SK-N-SH (cell line): ENCODE measurements at regions not wholly inside any gene's neighbourhood (a gene's known extent, or its start where the extent isn't known, plus 50 kb on each side); places are given as distances from the start of the nearest gene placed in this dataset.
A peak's percentile ranks its signal among the peaks of the same experiment; 100 is the strongest.

ENCODE experiments used
- CTCF ChIA-PET: fragments of 300-600, 350-600 bp; formaldehyde crosslinking; extraction: SDS; loops from one replicate; lab custom pipeline; 2021; lab: Yijun Ruan, JAX
- POLR2A ChIA-PET: fragments of 350-600 bp; sonication (Branson Sonifier 250); formaldehyde crosslinking; extraction: SDS; loops from one replicate; lab custom pipeline; 2020; ENCODE audit warnings: antibody characterized with exemption, inconsistent platforms; lab: Yijun Ruan, JAX
- DNase-seq: peaks from one replicate; pipeline ENCODE4 v3.0.0; 2012
- H2AFZ ChIP-seq: fragments of 200-600 bp; sonication (generic); 2 replicates; pipeline ENCODE4 v1.8.1; 2016; ENCODE audit warnings: antibody characterized with exemption, mild to moderate bottlenecking, low read depth
- H3F3A ChIP-seq: fragments of 200-600 bp; sonication (generic); replicated peaks from 2 replicates; pipeline ENCODE3; 2016; ENCODE audit warnings: antibody characterized with exemption, mild to moderate bottlenecking; ENCODE audit not compliant: insufficient read depth
- H3K27ac ChIP-seq, 2 experiments: fragments of 200-500 bp in 1 of 2; fragments of 200-600 bp in 1 of 2; sonication (Bioruptor generic) in 1 of 2; sonication (generic), shearing (Covaris generic) in 1 of 2; 2 replicates each; pipeline versions ENCODE4 v1.5.1 to v1.6.1; 2014 to 2016; ENCODE audit warnings: low read depth in 2 of 2, inconsistent platforms in 1 of 2, low read length in 1 of 2, mild to moderate bottlenecking in 1 of 2, mixed read lengths in 1 of 2
- H3K27me3 ChIP-seq: fragments of 200-600 bp; sonication (generic), shearing (Covaris generic); 2 replicates; pipeline ENCODE4 v1.6.1; 2016; ENCODE audit warnings: mixed run types; ENCODE audit not compliant: insufficient read depth
- H3K36me3 ChIP-seq, 2 experiments: fragments of 200-500 bp in 1 of 2; fragments of 200-600 bp in 1 of 2; sonication (Bioruptor generic) in 1 of 2; sonication (generic) in 1 of 2; replicated peaks in 1 of 2; 2 replicates each; pipeline versions ENCODE3 to v1.5.1; 2014 to 2016; ENCODE audit warnings: low read length in 1 of 2, mild to moderate bottlenecking in 1 of 2; ENCODE audit not compliant: insufficient read depth in 2 of 2, control insufficient read depth in 1 of 2
- H3K4me1 ChIP-seq, 2 experiments: fragments of 200-500 bp in 1 of 2; fragments of 200-600 bp in 1 of 2; sonication (Bioruptor generic) in 1 of 2; sonication (generic), shearing (Covaris generic) in 1 of 2; 2 replicates each; pipeline versions ENCODE4 v1.5.1 to v1.6.1; 2014 to 2016; ENCODE audit warnings: low read depth in 1 of 2, low read length in 1 of 2, mixed run types in 1 of 2; ENCODE audit not compliant: insufficient read depth in 2 of 2, control insufficient read depth in 1 of 2
- H3K4me2 ChIP-seq: fragments of 200-600 bp; sonication (generic), shearing (Covaris generic); 2 replicates; pipeline ENCODE4 v1.6.1; 2017; ENCODE audit warnings: mixed run types
- H3K4me3 ChIP-seq, 2 experiments: fragments of 200-500 bp in 1 of 2; fragments of 200-600 bp in 1 of 2; sonication (Bioruptor generic) in 1 of 2; sonication (generic), shearing (Covaris generic) in 1 of 2; 2 replicates each; pipeline versions ENCODE4 v1.5.1 to v1.8.1; 2014 to 2016; ENCODE audit warnings: low read depth in 2 of 2, inconsistent platforms in 1 of 2, low read length in 1 of 2, mild to moderate bottlenecking in 1 of 2, mixed read lengths in 1 of 2, moderate library complexity in 1 of 2
- H3K79me2 ChIP-seq: fragments of 200-600 bp; sonication (generic); 2 replicates; pipeline ENCODE4 v1.8.1; 2017; ENCODE audit warnings: mild to moderate bottlenecking; ENCODE audit not compliant: insufficient read depth
- H3K9ac ChIP-seq: fragments of 200-600 bp; sonication (generic); 2 replicates; pipeline ENCODE4 v1.6.1; 2017; ENCODE audit warnings: mixed run types
- H3K9me2 ChIP-seq: fragments of 200-600 bp; sonication (generic); 2 replicates; pipeline ENCODE4 v1.6.1; 2017; ENCODE audit warnings: mixed run types
- H3K9me3 ChIP-seq: fragments of 200-600 bp; sonication (generic); 2 replicates; pipeline ENCODE4 v1.6.1; 2017; ENCODE audit warnings: mixed run types, mild to moderate bottlenecking, moderate library complexity
- H4K20me1 ChIP-seq: fragments of 200-600 bp; sonication (generic); 2 replicates; pipeline ENCODE4 v1.6.1; 2017; ENCODE audit warnings: mild to moderate bottlenecking, mixed run types; ENCODE audit not compliant: insufficient read depth
- CHD2 ChIP-seq: fragments of 150-350 bp; IDR thresholded peaks from 2 replicates; pipeline ENCODE4 v1.6.1; 2018; ENCODE audit warnings: low read length; ENCODE audit not compliant: partially characterized antibody
- FOXM1 ChIP-seq: IDR thresholded peaks from 2 replicates; pipeline ENCODE4 v1.4.0; 2012; ENCODE audit warnings: low read depth, mild to moderate bottlenecking
- JUND ChIP-seq: IDR thresholded peaks from 2 replicates; pipeline ENCODE4 v1.4.0; 2012
- POLR2AphosphoS5 ChIP-seq: IDR thresholded peaks from 2 replicates; pipeline ENCODE4 v1.6.1; 2012; ENCODE audit warnings: low read depth, low read length
- RAD21 ChIP-seq: IDR thresholded peaks from 2 replicates; pipeline ENCODE4 v1.6.1; 2012; ENCODE audit warnings: mild to moderate bottlenecking, low read length
- RFX5 ChIP-seq: IDR thresholded peaks from 2 replicates; pipeline ENCODE4 v1.6.1; 2012; ENCODE audit warnings: mild to moderate bottlenecking, improper control_type of control experiment, low read length
- SMC3 ChIP-seq: IDR thresholded peaks from 2 replicates; pipeline ENCODE4 v1.6.1; 2012; ENCODE audit warnings: low read depth, low read length, improper control_type of control experiment
- TAF1 ChIP-seq: IDR thresholded peaks from 2 replicates; pipeline ENCODE4 v1.6.1; 2012; ENCODE audit warnings: low read depth, mild to moderate bottlenecking, low read length, moderate library complexity, borderline replicate concordance
- USF2 ChIP-seq: fragments of 150-350 bp; IDR thresholded peaks from 2 replicates; pipeline ENCODE4 v1.6.1; 2017; ENCODE audit warnings: antibody characterized with exemption, low read length, low read depth, borderline replicate concordance
- ZBTB33 ChIP-seq: IDR thresholded peaks from 2 replicates; pipeline ENCODE4 v1.4.0; 2012; ENCODE audit warnings: low read depth, borderline replicate concordance
- WGBS: methylation state at CpG from one replicate; pipeline ENCODE4 v1.1.6; 2017; ENCODE audit warnings: low lambda C conversion rate; 5-methylcytosine and 5-hydroxymethylcytosine counted together
- TF ChIP-seq, protein P1 (sequence below): fragments of 200-600 bp; sonication (generic); IDR thresholded peaks from 2 replicates; pipeline ENCODE4 v1.6.1; 2017; ENCODE audit warnings: antibody characterized with exemption, mild to moderate bottlenecking, moderate library complexity
- TF ChIP-seq, protein P2 (sequence below): IDR thresholded peaks from 2 replicates; pipeline ENCODE4 v1.4.0; 2012; ENCODE audit warnings: low read depth, borderline replicate concordance

GRCh38 chr1:91604632-91605031, 104.0 kb downstream of the CDC7 start:
- no peaks in the 10 kb centered on the region for H3K36me3 ChIP-seq
- POLR2A ChIA-PET = no interaction called here
- H3K9me2 ChIP-seq = no peaks in the 10 kb centered on the region
- H3K4me2 ChIP-seq = no peak overlapping the region
- H3K9me3 ChIP-seq = no peaks in the 10 kb centered on the region
- H3K27me3 ChIP-seq = no peaks in the 10 kb centered on the region; the same call in 1 of the 2 replicates
- H3F3A ChIP-seq = no peaks in the 10 kb centered on the region
- no peak overlapping the region for H3K4me3 ChIP-seq
- no peak for TF ChIP-seq JUND
- TF ChIP-seq FOXM1 = no peak
- TF ChIP-seq, protein P1, sequence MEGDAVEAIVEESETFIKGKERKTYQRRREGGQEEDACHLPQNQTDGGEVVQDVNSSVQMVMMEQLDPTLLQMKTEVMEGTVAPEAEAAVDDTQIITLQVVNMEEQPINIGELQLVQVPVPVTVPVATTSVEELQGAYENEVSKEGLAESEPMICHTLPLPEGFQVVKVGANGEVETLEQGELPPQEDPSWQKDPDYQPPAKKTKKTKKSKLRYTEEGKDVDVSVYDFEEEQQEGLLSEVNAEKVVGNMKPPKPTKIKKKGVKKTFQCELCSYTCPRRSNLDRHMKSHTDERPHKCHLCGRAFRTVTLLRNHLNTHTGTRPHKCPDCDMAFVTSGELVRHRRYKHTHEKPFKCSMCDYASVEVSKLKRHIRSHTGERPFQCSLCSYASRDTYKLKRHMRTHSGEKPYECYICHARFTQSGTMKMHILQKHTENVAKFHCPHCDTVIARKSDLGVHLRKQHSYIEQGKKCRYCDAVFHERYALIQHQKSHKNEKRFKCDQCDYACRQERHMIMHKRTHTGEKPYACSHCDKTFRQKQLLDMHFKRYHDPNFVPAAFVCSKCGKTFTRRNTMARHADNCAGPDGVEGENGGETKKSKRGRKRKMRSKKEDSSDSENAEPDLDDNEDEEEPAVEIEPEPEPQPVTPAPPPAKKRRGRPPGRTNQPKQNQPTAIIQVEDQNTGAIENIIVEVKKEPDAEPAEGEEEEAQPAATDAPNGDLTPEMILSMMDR = no peak
- no peak for TF ChIP-seq SMC3
- TF ChIP-seq, protein P2, sequence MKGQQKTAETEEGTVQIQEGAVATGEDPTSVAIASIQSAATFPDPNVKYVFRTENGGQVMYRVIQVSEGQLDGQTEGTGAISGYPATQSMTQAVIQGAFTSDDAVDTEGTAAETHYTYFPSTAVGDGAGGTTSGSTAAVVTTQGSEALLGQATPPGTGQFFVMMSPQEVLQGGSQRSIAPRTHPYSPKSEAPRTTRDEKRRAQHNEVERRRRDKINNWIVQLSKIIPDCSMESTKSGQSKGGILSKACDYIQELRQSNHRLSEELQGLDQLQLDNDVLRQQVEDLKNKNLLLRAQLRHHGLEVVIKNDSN = no peak
- TF ChIP-seq USF2 = no peak
- no peak for TF ChIP-seq ZBTB33
- no peak overlapping the region for H3K9ac ChIP-seq
- H3K4me1 ChIP-seq = no peaks in the 10 kb centered on the region
- no peak overlapping the region for H3K27ac ChIP-seq
- CTCF ChIA-PET = no interaction called here
- H4K20me1 ChIP-seq = no peaks in the 10 kb centered on the region
- H2AFZ ChIP-seq = peak overlapping the region; percentile 81; the same call in 1 of the 2 replicates
- H3K79me2 ChIP-seq = no peaks in the 10 kb centered on the region
- 15% methylated on average over 7 of the region's 7 CpGs for WGBS
- DNase-seq = no peak

DNA sequence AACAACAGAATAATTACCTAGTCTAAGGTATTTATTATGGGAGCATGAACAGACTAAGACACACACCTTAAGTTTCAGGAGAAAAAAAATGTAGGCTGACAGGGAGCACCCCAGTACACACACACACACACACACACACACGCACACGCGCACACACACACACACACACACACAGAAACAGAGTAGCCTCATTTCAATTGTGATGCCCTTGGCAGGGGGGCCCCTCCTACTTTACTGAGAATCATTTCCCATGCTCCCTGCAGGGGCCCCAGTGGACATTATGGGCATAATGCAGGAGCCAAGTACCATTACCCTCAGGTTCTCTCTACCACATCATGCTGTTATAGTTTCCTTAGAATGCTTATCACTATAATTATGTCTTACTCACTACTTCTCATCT, 104.9 kb downstream of the CDC7 start:
- Histone ChIP-seq H3F3A (no peaks in the 10 kb centered on the region), H3K4me2 (no peak overlapping the region), H3K9me2 (no peaks in the 10 kb centered on the region), H3K9me3 (no peaks in the 10 kb centered on the region), H3K27ac (no peak overlapping the region), H3K36me3 (no peaks in the 10 kb centered on the region), H3K27me3 (no peaks in the 10 kb centered on the region; the same call in 1 of the 2 replicates), H3K79me2 (no peaks in the 10 kb centered on the region), H3K4me3 (no peak overlapping the region), H4K20me1 (no peaks in the 10 kb centered on the region), H3K9ac (no peak overlapping the region), H2AFZ (no peak overlapping the region), H3K4me1 (no peaks in the 10 kb centered on the region)
- POLR2A ChIA-PET = no interaction called here
- CTCF ChIA-PET = no interaction called here
- no peak for DNase-seq
- TF ChIP-seq CHD2 (no peak), TAF1 (no peak), POLR2AphosphoS5 (no peak), RFX5 (no peak), RAD21 (no peak)
- TF ChIP-seq, protein P1 = no peak
- 76% methylated on average over 3 of the region's 3 CpGs for WGBS
